HEK293 (cell line): ENCODE measurements at regions not wholly inside any gene's neighbourhood (a gene's known extent, or its start where the extent isn't known, plus 50 kb on each side); places are given as distances from the start of the nearest gene placed in this dataset.

Source experiments
- CTCF ChIA-PET: fragments of 350-600 bp; formaldehyde crosslinking; extraction: SDS; loops from one replicate; lab custom pipeline; 2021; ENCODE audit warnings: antibody characterized with exemption; lab: Yijun Ruan, JAX
- POLR2A ChIA-PET: fragments of 300-600 bp; formaldehyde crosslinking; extraction: SDS; loops from one replicate; lab custom pipeline; 2020; ENCODE audit warnings: antibody characterized with exemption, inconsistent platforms; lab: Yijun Ruan, JAX
- H3K27ac ChIP-seq: fragments of 200-500 bp; sonication (Bioruptor generic); 2 replicates; pipeline ENCODE4 v1.5.1; 2014; ENCODE audit warnings: low read depth, low read length, control low read depth, inconsistent platforms; ENCODE audit errors: extremely low read depth
- H3K36me3 ChIP-seq, 2 experiments: fragments of 200-500 bp in 1 of 2; sonication (Bioruptor generic) in 1 of 2; 1 replicate in 1 of 2; 2 replicates in 1 of 2; pipeline ENCODE4 v1.5.1; 2014 to 2017; ENCODE audit warnings: inconsistent platforms in 2 of 2, low read length in 2 of 2; ENCODE audit not compliant: control insufficient read depth in 2 of 2, insufficient read depth in 1 of 2
- H3K4me1 ChIP-seq: fragments of 200-500 bp; sonication (Bioruptor generic); 2 replicates; pipeline ENCODE4 v1.5.1; 2014; ENCODE audit warnings: mild to moderate bottlenecking, low read length, inconsistent platforms; ENCODE audit not compliant: control insufficient read depth, insufficient read depth
- H3K4me3 ChIP-seq: 2 replicates; pipeline ENCODE4 v1.5.1; 2011; ENCODE audit warnings: low read depth, mild to moderate bottlenecking, control low read depth, low read length, moderate library complexity
- H3K9me3 ChIP-seq: fragments of 200-500 bp; sonication (Bioruptor generic); 2 replicates; pipeline ENCODE4 v1.5.1; 2014; ENCODE audit warnings: low read depth, low read length, inconsistent platforms; ENCODE audit not compliant: control insufficient read depth, insufficient read depth
- BCL11B ChIP-seq: fragments of 450-650 bp; formaldehyde crosslinking; IDR thresholded peaks from 2 replicates; pipeline ENCODE4 v1.5.1; 2016; ENCODE audit warnings: low read depth, missing biosample characterization, missing genetic modification characterization
- EGR2 ChIP-seq: fragments of 450-650 bp; formaldehyde crosslinking; IDR thresholded peaks from 2 replicates; pipeline ENCODE4 v1.5.1; 2016; ENCODE audit warnings: low read depth, missing biosample characterization, missing genetic modification characterization
- MZF1 ChIP-seq: fragments of 450-650 bp; formaldehyde crosslinking; IDR thresholded peaks from 2 replicates; pipeline ENCODE4 v1.5.1; 2017; ENCODE audit warnings: missing biosample characterization, missing genetic modification characterization, borderline replicate concordance
- PRDM1 ChIP-seq: fragments of 450-650 bp; formaldehyde crosslinking; IDR thresholded peaks from 2 replicates; pipeline ENCODE4; 2016; ENCODE audit warnings: missing biosample characterization, missing genetic modification characterization
- TRIM28 ChIP-seq: IDR thresholded peaks from 2 replicates; pipeline ENCODE4 v1.6.1; 2011; ENCODE audit warnings: low read length, control low read depth, borderline replicate concordance
- WT1 ChIP-seq: fragments of 450-650 bp; formaldehyde crosslinking; IDR thresholded peaks from 2 replicates; pipeline ENCODE4 v1.5.1; 2016; ENCODE audit warnings: missing biosample characterization, missing genetic modification characterization
- ZBTB49 ChIP-seq: fragments of 450-650 bp; formaldehyde crosslinking; IDR thresholded peaks from 2 replicates; pipeline ENCODE4 v1.5.1; 2016; ENCODE audit warnings: missing biosample characterization, missing genetic modification characterization, low read depth
- ZBTB7A ChIP-seq: fragments of 450-650 bp; formaldehyde crosslinking; IDR thresholded peaks from 2 replicates; pipeline ENCODE4 v1.5.1; 2016; ENCODE audit warnings: low read depth, missing biosample characterization, missing genetic modification characterization
- ZFHX2 ChIP-seq: fragments of 450-650 bp; formaldehyde crosslinking; conservative IDR thresholded peaks from 2 replicates; pipeline ENCODE4 v1.5.1; 2016; ENCODE audit warnings: missing biosample characterization, missing genetic modification characterization
- ZFP3 ChIP-seq: fragments of 450-650 bp; formaldehyde crosslinking; IDR thresholded peaks from 2 replicates; pipeline ENCODE4 v1.5.1; 2016; ENCODE audit warnings: low read depth, missing biosample characterization, missing genetic modification characterization
- ZIC2 ChIP-seq: fragments of 450-650 bp; formaldehyde crosslinking; IDR thresholded peaks from 2 replicates; pipeline ENCODE4 v1.5.1; 2016; ENCODE audit warnings: missing biosample characterization, missing genetic modification characterization
- ZNF140 ChIP-seq: fragments of 450-650 bp; formaldehyde crosslinking; IDR thresholded peaks from 2 replicates; pipeline ENCODE4 v1.5.1; 2016; ENCODE audit warnings: missing biosample characterization, missing genetic modification characterization
- ZNF155 ChIP-seq: fragments of 450-650 bp; formaldehyde crosslinking; IDR thresholded peaks from 2 replicates; pipeline ENCODE4 v1.5.1; 2016; ENCODE audit warnings: missing biosample characterization, missing genetic modification characterization
- ZNF157 ChIP-seq: fragments of 450-650 bp; formaldehyde crosslinking; IDR thresholded peaks from 2 replicates; pipeline ENCODE4 v1.5.1; 2016; ENCODE audit warnings: missing biosample characterization, missing genetic modification characterization
- ZNF174 ChIP-seq: fragments of 450-650 bp; formaldehyde crosslinking; IDR thresholded peaks from 2 replicates; pipeline ENCODE4 v1.5.0; 2017; ENCODE audit warnings: missing biosample characterization, mild to moderate bottlenecking, missing genetic modification characterization
- ZNF19 ChIP-seq: fragments of 450-650 bp; formaldehyde crosslinking; IDR thresholded peaks from 2 replicates; pipeline ENCODE4; 2016; ENCODE audit warnings: missing biosample characterization, missing genetic modification characterization, low read depth
- ZNF23 ChIP-seq: fragments of 450-650 bp; formaldehyde crosslinking; IDR thresholded peaks from 2 replicates; pipeline ENCODE4 v1.5.1; 2016; ENCODE audit warnings: missing biosample characterization, missing genetic modification characterization, borderline replicate concordance
- ZNF398 ChIP-seq: fragments of 450-650 bp; formaldehyde crosslinking; IDR thresholded peaks from 2 replicates; pipeline ENCODE4 v1.5.1; 2017; ENCODE audit warnings: missing biosample characterization, missing genetic modification characterization
- ZNF449 ChIP-seq: fragments of 450-650 bp; formaldehyde crosslinking; IDR thresholded peaks from 2 replicates; pipeline ENCODE4 v1.5.1; 2017; ENCODE audit warnings: missing biosample characterization, mild to moderate bottlenecking, missing genetic modification characterization, moderate library complexity
- ZNF514 ChIP-seq: fragments of 450-650 bp; formaldehyde crosslinking; IDR thresholded peaks from 2 replicates; pipeline ENCODE4 v1.5.1; 2016; ENCODE audit warnings: missing biosample characterization, missing genetic modification characterization
- ZNF654 ChIP-seq: fragments of 450-650 bp; formaldehyde crosslinking; IDR thresholded peaks from 2 replicates; pipeline ENCODE4 v1.5.1; 2016; ENCODE audit warnings: low read depth, missing biosample characterization, missing genetic modification characterization
- ZSCAN5A ChIP-seq: fragments of 450-650 bp; formaldehyde crosslinking; IDR thresholded peaks from 2 replicates; pipeline ENCODE4 v1.5.1; 2016; ENCODE audit warnings: missing biosample characterization, missing genetic modification characterization

- Histone ChIP-seq H3K9me3 (no peaks in the 10 kb centered on the region), H3K4me1 (no peaks in the 10 kb centered on the region), H3K36me3 (no peaks in the 10 kb centered on the region), H3K27ac (no peak overlapping the region)
- ChIA-PET POLR2A (no interaction called here), CTCF (interaction anchor here (0.6 to 2.5 kb wide), 11 partner anchors 8 to 1405 kb away, joined by 3 to 8 read pairs (median 3); no protein-coding TSS in a partner anchor)
- no peak for TF ChIP-seq EGR2 (tag by site-specific recombination)
- no peak for TF ChIP-seq ZNF157
- no peak for TF ChIP-seq ZFP3 (tag by site-specific recombination)
- no peak for TF ChIP-seq BCL11B (tag by site-specific recombination)
- TF ChIP-seq ZNF19 (tag by site-specific recombination): no peak
- TF ChIP-seq WT1 (tag by site-specific recombination): no peak
- no peak for TF ChIP-seq ZIC2
- TF ChIP-seq ZFHX2 (tag by site-specific recombination): no peak
- TF ChIP-seq ZNF514 (tag by site-specific recombination): no peak
- no peak for TF ChIP-seq MZF1
- TF ChIP-seq ZBTB49 (tag by site-specific recombination): no peak
- TF ChIP-seq ZNF140 (tag by site-specific recombination): no peak
- TF ChIP-seq ZBTB7A: no peak
- no peak for TF ChIP-seq TRIM28
- TF ChIP-seq ZSCAN5A (tag by site-specific recombination): no peak
- TF ChIP-seq PRDM1: no peak
- TF ChIP-seq ZNF155 (tag by site-specific recombination): no peak
- TF ChIP-seq ZNF398: no peak
- TF ChIP-seq, all 188 proteins: peak for 0
- no peak overlapping the region for H3K4me3 ChIP-seq
These were observed 715.2 kb upstream of the TENM4 start for GRCh38 chr11:80156062-80156461.

GRCh38 chr11:80155412-80156017 is 714.7 kb upstream of the TENM4 start:
- Histone ChIP-seq H3K36me3 (no peaks in the 10 kb centered on the region), H3K27ac (no peak overlapping the region), H3K4me1 (no peaks in the 10 kb centered on the region), H3K4me3 (no peak overlapping the region), H3K9me3 (no peaks in the 10 kb centered on the region)
- CTCF ChIA-PET: interaction anchor here (0.6 to 2.5 kb wide), 13 partner anchors 8 to 1404 kb away, joined by 3 to 8 read pairs (median 3); no protein-coding TSS in a partner anchor
- POLR2A ChIA-PET: no interaction called here
- TF ChIP-seq ZNF654 (tag by site-specific recombination) (peak; percentile 50), ZNF174 (no peak), ZNF23 (no peak), ZNF449 (tag by site-specific recombination) (no peak)
